ENCODE measurements at regions not wholly inside any gene's neighbourhood (a gene's known extent, or its start where the extent isn't known, plus 50 kb on each side); places are given as distances from the start of the nearest gene placed in this dataset.

DNA sequence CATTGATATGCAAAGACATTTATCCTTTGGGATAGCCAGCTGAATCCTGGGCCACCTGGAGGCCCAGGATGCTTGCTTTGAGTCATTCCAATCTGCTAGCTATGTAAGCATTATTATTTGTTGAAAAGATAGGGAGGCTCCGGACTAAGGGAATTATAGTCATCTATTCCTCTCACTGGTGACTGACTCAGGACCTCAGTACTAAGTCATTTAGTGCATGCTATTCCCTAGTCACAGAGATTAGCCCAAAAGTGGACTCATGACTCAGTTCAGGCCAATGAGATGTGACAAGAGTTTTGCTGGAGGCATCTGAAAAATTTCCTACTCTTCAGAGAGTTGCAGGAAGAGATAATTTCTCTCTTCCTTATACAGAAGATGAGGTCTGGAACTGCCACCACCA, 67.9 kb upstream of the ITM2B start:
- no peak for TF ChIP-seq GABPA (IDR thresholded peaks at IDR 0.05; ENCODE audit: low read depth)
- TF ChIP-seq, protein P1, sequence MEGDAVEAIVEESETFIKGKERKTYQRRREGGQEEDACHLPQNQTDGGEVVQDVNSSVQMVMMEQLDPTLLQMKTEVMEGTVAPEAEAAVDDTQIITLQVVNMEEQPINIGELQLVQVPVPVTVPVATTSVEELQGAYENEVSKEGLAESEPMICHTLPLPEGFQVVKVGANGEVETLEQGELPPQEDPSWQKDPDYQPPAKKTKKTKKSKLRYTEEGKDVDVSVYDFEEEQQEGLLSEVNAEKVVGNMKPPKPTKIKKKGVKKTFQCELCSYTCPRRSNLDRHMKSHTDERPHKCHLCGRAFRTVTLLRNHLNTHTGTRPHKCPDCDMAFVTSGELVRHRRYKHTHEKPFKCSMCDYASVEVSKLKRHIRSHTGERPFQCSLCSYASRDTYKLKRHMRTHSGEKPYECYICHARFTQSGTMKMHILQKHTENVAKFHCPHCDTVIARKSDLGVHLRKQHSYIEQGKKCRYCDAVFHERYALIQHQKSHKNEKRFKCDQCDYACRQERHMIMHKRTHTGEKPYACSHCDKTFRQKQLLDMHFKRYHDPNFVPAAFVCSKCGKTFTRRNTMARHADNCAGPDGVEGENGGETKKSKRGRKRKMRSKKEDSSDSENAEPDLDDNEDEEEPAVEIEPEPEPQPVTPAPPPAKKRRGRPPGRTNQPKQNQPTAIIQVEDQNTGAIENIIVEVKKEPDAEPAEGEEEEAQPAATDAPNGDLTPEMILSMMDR (IDR thresholded peaks at IDR 0.05; ENCODE audit: insufficient read depth, low read length): no peak
- TF ChIP-seq, protein P2, sequence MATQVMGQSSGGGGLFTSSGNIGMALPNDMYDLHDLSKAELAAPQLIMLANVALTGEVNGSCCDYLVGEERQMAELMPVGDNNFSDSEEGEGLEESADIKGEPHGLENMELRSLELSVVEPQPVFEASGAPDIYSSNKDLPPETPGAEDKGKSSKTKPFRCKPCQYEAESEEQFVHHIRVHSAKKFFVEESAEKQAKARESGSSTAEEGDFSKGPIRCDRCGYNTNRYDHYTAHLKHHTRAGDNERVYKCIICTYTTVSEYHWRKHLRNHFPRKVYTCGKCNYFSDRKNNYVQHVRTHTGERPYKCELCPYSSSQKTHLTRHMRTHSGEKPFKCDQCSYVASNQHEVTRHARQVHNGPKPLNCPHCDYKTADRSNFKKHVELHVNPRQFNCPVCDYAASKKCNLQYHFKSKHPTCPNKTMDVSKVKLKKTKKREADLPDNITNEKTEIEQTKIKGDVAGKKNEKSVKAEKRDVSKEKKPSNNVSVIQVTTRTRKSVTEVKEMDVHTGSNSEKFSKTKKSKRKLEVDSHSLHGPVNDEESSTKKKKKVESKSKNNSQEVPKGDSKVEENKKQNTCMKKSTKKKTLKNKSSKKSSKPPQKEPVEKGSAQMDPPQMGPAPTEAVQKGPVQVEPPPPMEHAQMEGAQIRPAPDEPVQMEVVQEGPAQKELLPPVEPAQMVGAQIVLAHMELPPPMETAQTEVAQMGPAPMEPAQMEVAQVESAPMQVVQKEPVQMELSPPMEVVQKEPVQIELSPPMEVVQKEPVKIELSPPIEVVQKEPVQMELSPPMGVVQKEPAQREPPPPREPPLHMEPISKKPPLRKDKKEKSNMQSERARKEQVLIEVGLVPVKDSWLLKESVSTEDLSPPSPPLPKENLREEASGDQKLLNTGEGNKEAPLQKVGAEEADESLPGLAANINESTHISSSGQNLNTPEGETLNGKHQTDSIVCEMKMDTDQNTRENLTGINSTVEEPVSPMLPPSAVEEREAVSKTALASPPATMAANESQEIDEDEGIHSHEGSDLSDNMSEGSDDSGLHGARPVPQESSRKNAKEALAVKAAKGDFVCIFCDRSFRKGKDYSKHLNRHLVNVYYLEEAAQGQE (IDR thresholded peaks at IDR 0.05; ENCODE audit: insufficient replicate concordance, low read depth): no peak
- TF ChIP-seq POLR2AphosphoS5 (IDR thresholded peaks at IDR 0.05; ENCODE audit: low read depth): no peak
- TF ChIP-seq SPI1 (IDR thresholded peaks at IDR 0.05; ENCODE audit: borderline replicate concordance, low read depth): no peak
